Neuron (in vitro differentiated cells): ENCODE measurements at regions not wholly inside any gene's neighbourhood (a gene's known extent, or its start where the extent isn't known, plus 50 kb on each side); places are given as distances from the start of the nearest gene placed in this dataset.

Experiments
- H2AFZ ChIP-seq: one replicate; pipeline ENCODE4 v1.6.1; 2013; ENCODE audit warnings: low read depth, mild to moderate bottlenecking, inconsistent platforms, low read length, moderate library complexity
- H3K27me3 ChIP-seq: one replicate; pipeline ENCODE4 v1.6.1; 2013; ENCODE audit warnings: low read length; ENCODE audit not compliant: insufficient read depth
- H3K36me3 ChIP-seq: one replicate; pipeline ENCODE4 v1.6.1; 2013; ENCODE audit warnings: low read length; ENCODE audit not compliant: insufficient read depth
- H3K4me1 ChIP-seq: one replicate; pipeline ENCODE4 v1.6.1; 2013; ENCODE audit warnings: low read length; ENCODE audit not compliant: insufficient read depth
- H3K4me3 ChIP-seq: 2 replicates; pipeline ENCODE4 v1.5.1; 2013; ENCODE audit warnings: mild to moderate bottlenecking, low read length, moderate library complexity
- H3K9me3 ChIP-seq: one replicate; pipeline ENCODE4 v1.6.1; 2013; ENCODE audit warnings: low read length

DNA sequence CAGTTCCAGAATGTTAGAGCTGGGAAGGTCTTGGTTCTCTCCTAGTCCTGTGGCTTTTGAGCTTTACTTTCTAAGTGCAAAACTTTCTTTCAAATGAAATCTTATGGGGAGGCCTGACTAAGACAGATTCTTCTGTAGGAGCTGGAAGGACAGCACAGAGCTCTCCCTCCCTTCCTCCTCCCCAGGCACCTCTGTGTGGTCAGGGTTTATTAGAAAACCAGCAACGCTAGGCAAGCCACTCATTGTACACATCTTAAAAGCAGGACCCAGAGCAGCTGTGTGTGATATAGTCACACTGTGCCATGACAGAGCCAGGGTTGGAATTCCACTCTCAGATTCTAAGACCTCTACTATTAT is 241.1 kb upstream of the RAB4A start:
- Histone ChIP-seq H3K36me3 (no peaks in the 10 kb centered on the region), H3K4me3 (no peak overlapping the region), H2AFZ (no peak overlapping the region), H3K27me3 (peaks cover 3% of the 10 kb centered on the region), H3K4me1 (no peaks in the 10 kb centered on the region), H3K9me3 (no peaks in the 10 kb centered on the region)

DNA sequence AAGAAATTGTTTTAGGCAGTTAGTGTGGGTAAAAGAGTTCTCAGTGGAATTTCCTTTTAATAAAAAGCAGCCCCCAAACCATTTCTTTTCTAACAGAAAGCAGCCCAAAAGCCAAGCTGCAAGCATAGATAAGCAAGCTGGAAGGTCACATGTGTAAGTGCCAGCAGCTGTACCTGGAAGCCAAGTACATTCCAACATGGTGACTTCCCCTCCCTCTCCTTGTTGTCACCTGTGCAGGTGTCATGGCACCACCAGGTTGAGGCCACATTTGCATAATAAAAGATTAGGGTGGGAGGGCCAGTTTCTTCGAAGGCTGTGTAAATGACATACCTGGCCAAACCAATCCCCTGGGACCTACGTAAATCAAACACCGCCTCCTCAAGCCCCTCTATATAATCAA is 240.3 kb upstream of the RAB4A start:
- Histone ChIP-seq H3K9me3 (no peaks in the 10 kb centered on the region), H3K4me3 (no peak overlapping the region), H3K4me1 (no peaks in the 10 kb centered on the region), H2AFZ (no peak overlapping the region), H3K36me3 (no peaks in the 10 kb centered on the region), H3K27me3 (peaks cover 3% of the 10 kb centered on the region)

DNA sequence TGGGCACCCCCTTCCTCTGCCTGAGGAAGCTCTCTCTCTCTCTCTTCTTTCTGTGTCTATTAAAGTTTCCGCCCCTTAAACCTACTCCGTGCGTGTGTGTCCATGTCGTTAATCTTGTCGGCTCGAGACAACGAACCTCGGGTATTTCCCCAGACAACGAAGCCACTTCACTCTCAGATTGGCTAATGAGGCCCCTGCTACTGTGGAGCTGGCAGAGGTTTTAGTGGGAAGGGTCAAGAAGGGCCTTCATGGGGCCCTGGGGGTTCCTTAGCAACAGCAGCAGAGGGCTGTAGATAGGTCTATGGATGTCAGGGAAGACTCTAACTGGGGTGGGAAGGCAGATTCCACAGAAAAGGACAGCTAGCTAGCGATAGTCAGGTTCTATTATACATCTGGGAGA is 239.8 kb upstream of the RAB4A start:
- Histone ChIP-seq H3K4me3 (no peak overlapping the region), H3K4me1 (no peaks in the 10 kb centered on the region)

DNA sequence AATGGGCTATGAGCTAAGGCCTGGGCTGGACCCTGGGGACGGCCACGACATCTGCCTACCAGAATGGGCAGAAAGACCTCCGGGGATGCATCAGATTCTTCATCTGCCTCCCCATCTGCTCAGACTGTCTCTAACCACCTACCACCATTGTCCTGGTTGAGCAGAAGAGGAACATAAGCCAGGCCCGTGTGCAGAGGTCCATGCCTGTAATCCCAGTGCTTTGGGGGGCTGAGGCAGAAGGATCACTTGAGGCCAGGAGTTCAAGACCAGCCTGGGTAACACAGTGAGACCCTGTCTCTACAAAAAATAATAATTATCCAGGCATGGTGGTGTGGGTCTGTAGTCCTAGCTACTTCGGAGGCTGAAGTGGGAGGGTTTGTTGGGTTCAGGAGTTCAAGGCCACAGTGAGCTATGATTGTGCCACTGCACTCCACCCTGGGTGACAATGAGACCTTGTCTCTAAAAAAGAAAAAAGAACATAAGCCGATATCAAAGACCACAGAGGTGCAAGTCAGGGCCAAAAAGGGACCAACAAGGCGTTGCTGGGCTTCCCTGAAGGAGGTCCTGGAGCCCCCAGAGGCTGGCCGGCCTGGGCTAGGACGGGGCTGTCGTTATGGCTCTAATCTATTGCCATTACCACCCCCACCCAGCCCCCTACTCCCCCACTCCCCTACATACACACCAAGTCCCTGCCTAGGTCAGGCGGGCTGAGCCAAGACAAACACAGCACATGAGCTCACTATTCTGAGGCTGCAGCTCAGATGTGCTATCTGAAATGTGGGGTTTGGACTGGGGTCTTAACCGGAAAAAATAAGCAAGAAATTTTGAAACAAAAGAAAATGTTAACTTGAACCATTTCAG is 239.2 kb upstream of the RAB4A start:
- H3K27me3 ChIP-seq, result peaks cover 3% of the 10 kb centered on the region
- no peaks in the 10 kb centered on the region for H3K4me1 ChIP-seq
- H3K9me3 ChIP-seq, result no peaks in the 10 kb centered on the region
- H2AFZ ChIP-seq, result no peak overlapping the region
- H3K4me3 ChIP-seq, result no peak overlapping the region
- H3K36me3 ChIP-seq, result no peaks in the 10 kb centered on the region

More for the DNA sequence above, 239.8 kb upstream of the RAB4A start:
- Histone ChIP-seq H3K9me3 (no peaks in the 10 kb centered on the region), H2AFZ (no peak overlapping the region), H3K27me3 (peaks cover 3% of the 10 kb centered on the region), H3K36me3 (no peaks in the 10 kb centered on the region)

DNA sequence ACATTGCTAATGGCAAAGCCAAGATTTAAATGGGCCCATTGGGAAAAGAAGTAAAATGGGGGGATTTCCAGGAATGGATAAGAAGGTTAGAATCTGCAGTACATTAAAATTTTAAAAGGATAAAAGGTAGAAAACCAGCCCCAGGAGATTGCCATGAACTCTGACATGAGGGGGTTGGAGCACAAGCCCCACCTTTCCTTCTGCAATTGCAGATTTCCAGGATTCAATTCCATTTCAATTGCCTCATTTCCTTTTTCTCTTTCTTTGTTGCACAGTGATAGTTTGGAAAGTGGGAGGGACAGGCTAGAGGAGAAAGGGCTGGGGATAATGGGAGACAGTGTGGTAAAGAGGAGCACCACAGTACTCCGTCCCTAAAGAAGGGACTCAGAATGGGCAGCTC is 238.5 kb upstream of the RAB4A start:
- no peaks in the 10 kb centered on the region for H3K36me3 ChIP-seq
- H3K4me3 ChIP-seq, result no peak overlapping the region
- H3K4me1 ChIP-seq, result no peaks in the 10 kb centered on the region
- H3K27me3 ChIP-seq, result peaks cover 3% of the 10 kb centered on the region
- H2AFZ ChIP-seq, result no peak overlapping the region
- H3K9me3 ChIP-seq, result no peaks in the 10 kb centered on the region

DNA sequence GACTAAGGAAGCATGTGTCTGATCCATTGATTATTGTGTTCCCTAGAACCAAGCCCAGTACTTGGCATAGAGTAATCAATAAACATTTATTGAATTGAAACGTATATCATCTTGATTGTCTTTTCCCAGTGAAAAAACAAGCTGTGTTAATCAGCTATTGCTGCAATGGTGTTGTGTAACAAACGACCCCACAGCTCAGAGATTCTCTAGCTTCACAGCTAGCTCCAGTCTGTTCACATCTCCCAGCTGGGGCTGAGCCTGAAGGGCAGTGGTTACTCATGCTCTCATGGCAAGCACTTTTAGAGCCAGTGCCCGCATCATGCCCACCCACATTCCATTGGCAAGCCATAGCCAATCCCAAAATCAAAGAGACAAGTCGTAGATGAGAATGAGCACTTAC is 237.4 kb upstream of the RAB4A start:
- H3K36me3 ChIP-seq, result no peaks in the 10 kb centered on the region
- no peak overlapping the region for H3K4me3 ChIP-seq
- no peak overlapping the region for H2AFZ ChIP-seq
- H3K9me3 ChIP-seq, result no peaks in the 10 kb centered on the region
- H3K27me3 ChIP-seq, result peaks cover 3% of the 10 kb centered on the region
- H3K4me1 ChIP-seq, result no peaks in the 10 kb centered on the region

DNA sequence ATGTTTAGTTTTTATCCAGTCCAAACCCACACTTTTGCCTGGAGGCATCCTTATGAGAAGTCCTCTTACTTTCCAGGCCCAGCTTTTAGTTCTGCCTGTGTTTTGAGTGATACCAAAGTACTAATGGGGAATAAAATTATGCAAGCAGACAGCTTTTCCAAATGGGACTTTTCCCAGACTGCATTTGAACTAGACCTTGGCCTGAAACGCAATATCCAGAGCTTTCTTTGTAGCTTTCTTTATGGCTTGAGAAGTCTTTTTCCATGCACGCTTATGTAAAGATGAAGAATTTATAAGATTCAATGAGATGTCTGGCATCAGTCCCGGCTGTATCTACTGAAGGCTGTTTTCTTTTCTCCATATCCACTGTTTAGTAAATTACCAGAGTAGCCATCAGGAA is 236.6 kb upstream of the RAB4A start:
- Histone ChIP-seq H3K4me3 (no peak overlapping the region), H3K9me3 (no peaks in the 10 kb centered on the region), H3K4me1 (no peaks in the 10 kb centered on the region), H2AFZ (no peak overlapping the region), H3K27me3 (peaks cover 3% of the 10 kb centered on the region), H3K36me3 (no peaks in the 10 kb centered on the region)

DNA sequence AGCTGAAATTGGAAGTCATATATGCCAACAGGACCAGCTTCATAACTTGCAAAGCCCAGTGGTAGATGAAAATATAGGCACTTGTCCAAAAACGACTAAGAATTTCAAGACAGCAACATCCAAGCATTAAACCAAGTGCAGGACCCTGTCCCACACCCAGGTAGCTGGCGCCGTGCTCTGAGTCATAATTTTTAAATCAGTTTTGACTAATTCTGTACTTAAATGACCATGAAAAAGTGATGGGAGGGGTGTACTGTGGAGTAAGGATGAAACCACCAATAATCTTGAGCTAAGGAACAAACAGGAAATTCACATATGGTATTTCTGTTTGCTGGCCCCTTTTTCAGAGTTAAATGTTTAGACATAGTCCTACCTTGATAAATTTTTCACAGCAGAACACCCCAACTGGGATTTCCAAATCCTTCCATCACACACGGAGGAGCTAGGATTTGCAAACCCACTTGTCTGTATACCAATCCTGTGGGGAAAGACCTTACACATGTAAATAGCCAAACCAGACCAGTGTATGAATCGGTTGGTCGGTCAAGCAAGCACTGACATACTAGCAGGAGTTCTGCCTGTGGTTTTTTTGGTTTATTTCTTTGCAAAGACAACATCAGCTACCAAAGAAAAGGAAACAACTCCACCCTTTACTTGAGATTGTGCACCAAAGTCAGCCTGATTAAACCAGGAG is 235.7 kb upstream of the RAB4A start:
- Histone ChIP-seq H3K4me3 (no peak overlapping the region), H2AFZ (no peak overlapping the region), H3K9me3 (no peaks in the 10 kb centered on the region), H3K36me3 (no peaks in the 10 kb centered on the region), H3K4me1 (no peaks in the 10 kb centered on the region), H3K27me3 (peaks cover 3% of the 10 kb centered on the region)

DNA sequence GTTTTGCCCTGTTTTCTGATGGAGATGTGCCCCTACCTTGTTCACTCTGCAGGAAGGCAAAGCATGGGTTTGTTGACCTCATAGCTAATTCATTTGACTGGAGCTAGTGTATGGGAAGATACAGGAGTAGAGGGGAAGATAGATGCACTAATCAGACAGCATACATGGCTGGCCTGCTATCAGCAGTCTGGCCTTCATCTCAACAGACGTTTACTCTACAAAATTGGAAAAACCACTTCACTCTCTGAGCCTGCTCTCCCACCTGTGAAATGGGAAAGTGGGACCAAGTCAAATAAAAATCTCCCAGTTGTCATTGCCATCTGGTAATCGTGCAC is 235.2 kb upstream of the RAB4A start:
- Histone ChIP-seq H3K36me3 (no peaks in the 10 kb centered on the region), H3K27me3 (peaks cover 3% of the 10 kb centered on the region), H3K4me3 (no peak overlapping the region), H3K9me3 (no peaks in the 10 kb centered on the region), H2AFZ (no peak overlapping the region), H3K4me1 (no peaks in the 10 kb centered on the region)

DNA sequence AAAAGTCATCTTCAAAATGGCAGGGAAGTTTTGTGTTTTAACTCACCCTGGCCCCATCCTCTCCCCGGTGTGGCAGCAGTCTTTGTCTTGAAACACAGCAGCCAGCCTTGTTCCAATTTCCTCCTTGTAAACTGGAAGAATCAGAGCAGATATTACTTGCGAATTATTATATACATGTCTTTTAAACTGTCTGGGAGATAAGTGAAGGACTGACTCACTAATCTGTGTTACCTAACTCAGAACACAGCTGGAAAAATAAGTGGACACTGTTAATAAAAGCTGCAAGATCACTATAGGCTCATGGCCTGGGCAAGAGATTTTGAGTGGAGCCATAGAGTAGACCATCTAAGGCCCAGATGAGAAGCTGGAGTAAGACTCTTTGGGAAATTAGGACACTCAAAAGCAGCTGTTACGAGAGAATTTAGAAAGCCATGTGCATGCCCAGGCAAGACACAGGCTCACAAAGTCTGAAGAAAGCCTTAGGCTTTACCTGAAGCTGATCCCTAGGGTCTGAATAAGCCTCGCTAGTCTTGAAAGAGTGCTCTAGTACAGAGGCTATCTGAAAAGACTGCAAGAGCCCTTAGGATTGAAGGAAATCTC is 233.0 kb upstream of the RAB4A start:
- no peaks in the 10 kb centered on the region for H3K36me3 ChIP-seq
- H3K4me1 ChIP-seq, result no peaks in the 10 kb centered on the region
- no peaks in the 10 kb centered on the region for H3K9me3 ChIP-seq
- no peak overlapping the region for H3K4me3 ChIP-seq
- peaks cover 3% of the 10 kb centered on the region for H3K27me3 ChIP-seq
- no peak overlapping the region for H2AFZ ChIP-seq

DNA sequence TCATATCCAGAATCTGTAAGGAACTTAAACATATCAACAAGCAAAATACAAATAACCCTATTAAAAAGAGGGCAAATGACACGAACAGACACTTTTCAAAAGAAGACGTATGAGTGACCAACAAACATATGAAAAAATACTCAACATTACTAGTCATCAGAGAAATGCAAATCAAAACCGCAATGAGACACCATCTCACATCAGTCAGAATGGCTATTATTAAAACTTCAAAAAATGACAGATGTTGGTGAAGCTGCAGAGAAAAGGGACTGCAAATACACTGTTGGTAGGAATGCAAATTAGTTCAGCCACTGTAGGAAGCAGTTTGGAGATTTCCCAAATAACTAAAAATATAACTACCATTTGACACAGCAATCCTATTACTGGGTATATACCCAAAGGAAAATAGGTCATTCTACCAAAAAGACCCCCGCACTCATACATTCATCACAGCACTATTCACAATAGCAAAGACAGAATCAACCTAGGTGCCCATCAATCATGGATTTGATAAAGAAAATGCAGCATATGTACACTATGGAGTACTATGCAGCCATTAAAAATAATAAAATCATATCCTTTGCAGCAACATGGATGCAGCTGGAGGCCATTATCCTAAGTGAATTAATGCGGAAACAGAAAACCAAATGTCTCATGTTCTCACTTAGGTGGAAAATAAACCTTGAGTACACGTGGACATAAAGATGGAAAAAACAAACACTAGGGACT is 230.1 kb upstream of the RAB4A start:
- H3K9me3 ChIP-seq, result no peaks in the 10 kb centered on the region
- H2AFZ ChIP-seq, result no peak overlapping the region
- H3K4me3 ChIP-seq, result no peak overlapping the region
- no peaks in the 10 kb centered on the region for H3K4me1 ChIP-seq
- H3K27me3 ChIP-seq, result no peaks in the 10 kb centered on the region
- H3K36me3 ChIP-seq, result no peaks in the 10 kb centered on the region

DNA sequence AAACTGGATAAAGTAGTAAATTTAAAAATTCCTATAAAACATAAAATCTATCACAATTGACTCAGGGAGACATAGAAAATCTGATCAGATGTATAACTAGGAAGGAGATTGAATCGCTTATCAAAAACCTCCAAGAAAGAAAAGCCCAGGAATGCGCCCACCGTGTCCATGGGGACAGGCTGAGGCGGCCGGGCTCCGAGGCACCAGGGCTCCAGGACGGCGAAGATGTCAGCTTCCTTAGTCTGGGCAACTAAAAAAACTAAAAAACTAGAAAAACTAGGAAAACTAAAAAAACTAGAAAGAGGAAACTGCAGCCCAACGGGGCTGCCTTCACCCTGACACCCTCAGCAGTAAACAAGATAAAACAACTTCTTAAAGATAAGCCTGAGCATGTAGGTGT is 229.0 kb upstream of the RAB4A start:
- H3K4me1 ChIP-seq, result no peaks in the 10 kb centered on the region
- H3K27me3 ChIP-seq, result no peaks in the 10 kb centered on the region
- no peaks in the 10 kb centered on the region for H3K9me3 ChIP-seq
- no peak overlapping the region for H3K4me3 ChIP-seq
- no peak overlapping the region for H2AFZ ChIP-seq
- no peaks in the 10 kb centered on the region for H3K36me3 ChIP-seq

DNA sequence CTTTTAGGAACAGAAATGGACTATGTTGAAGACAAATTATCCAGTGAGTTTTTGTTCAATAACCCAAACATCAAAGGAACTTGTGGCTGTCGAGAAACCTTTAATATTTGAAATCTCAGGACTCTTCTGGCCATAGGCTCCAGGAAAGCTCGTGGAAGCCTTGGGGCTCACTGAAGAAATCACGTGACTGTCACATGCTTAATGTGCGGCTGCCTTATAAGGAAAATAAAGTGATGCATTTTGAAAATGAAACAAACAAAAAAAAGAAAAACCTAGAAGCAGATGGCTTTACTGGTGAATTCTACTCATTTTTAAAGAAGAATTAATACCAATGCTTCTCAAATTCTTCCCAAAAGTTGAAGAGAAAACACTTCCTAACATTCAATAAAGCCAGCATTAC is 228.4 kb upstream of the RAB4A start:
- Histone ChIP-seq H3K36me3 (no peaks in the 10 kb centered on the region), H3K4me1 (no peaks in the 10 kb centered on the region), H3K4me3 (no peak overlapping the region), H2AFZ (no peak overlapping the region), H3K27me3 (no peaks in the 10 kb centered on the region), H3K9me3 (no peaks in the 10 kb centered on the region)
